Ascending aorta (tissue), 2 donors: ENCODE measurements at regions not wholly inside any gene's neighbourhood (a gene's known extent, or its start where the extent isn't known, plus 50 kb on each side); places are given as distances from the start of the nearest gene placed in this dataset.
"Not testable (repeated sequence)": the region's sequence is repeated elsewhere in the genome, so short reads cannot be mapped to it uniquely, and the experiment has no call there.

Experiments used
- DNase-seq, 2 donors: peaks; one replicate each; pipeline ENCODE4 v3.0.0-alpha.2; 2019; ENCODE audit warnings: low spot score in 2 of 2
- H3K27ac ChIP-seq, 2 donors: fragments of 200-600 bp; sonication (generic); one replicate each; pipeline ENCODE4 v1.5.1; 2016 to 2017; ENCODE audit warnings: mild to moderate bottlenecking in 1 of 2
- H3K27me3 ChIP-seq: fragments of 200-600 bp; sonication (generic); one replicate; pipeline ENCODE4 v1.5.1; 2017
- H3K36me3 ChIP-seq, 2 donors: fragments of 200-600 bp; sonication (generic); one replicate each; pipeline ENCODE4 v1.5.1; 2016
- H3K4me1 ChIP-seq, 2 donors: fragments of 200-600 bp; sonication (generic); one replicate each; pipeline ENCODE4 v1.5.1; 2016 to 2017; ENCODE audit warnings: mild to moderate bottlenecking in 1 of 2
- H3K4me3 ChIP-seq, 2 donors: fragments of 200-600 bp; sonication (generic); one replicate each; pipeline ENCODE4 v1.5.1; 2016 to 2017; ENCODE audit warnings: mild to moderate bottlenecking in 1 of 2
- H3K9me3 ChIP-seq, 2 donors: fragments of 200-600 bp; sonication (generic); one replicate each; pipeline ENCODE4 v1.5.1; 2016
- CTCF ChIP-seq, 3 experiments: fragments of 200-600 bp in 2 of 3; fragments of 450-650 bp in 1 of 3; sonication (generic) in 2 of 3; IDR thresholded peaks; one replicate each; pipeline ENCODE4 v1.5.1; 2016 to 2019; ENCODE audit warnings: antibody characterized with exemption in 3 of 3, mild to moderate bottlenecking in 1 of 3, moderate library complexity in 1 of 3
- intact Hi-C: fragments of 100-400 bp; cut with DNase I; formaldehyde crosslinking; loops from one replicate; pipeline ENCODE4 v1.15.1; 2023

- no peaks in the 10 kb centered on the region for H3K36me3 ChIP-seq
- H3K4me1 ChIP-seq, result no peaks in the 10 kb centered on the region
- no peaks in the 10 kb centered on the region for H3K9me3 ChIP-seq
- no peak for DNase-seq
- intact Hi-C loops, result no loop called here
- TF ChIP-seq CTCF (IDR thresholded peaks at IDR 0.05), result no peak
- H3K27ac ChIP-seq, result no peak overlapping the region
- H3K4me3 ChIP-seq, result no peak overlapping the region
- no peaks in the 10 kb centered on the region for H3K27me3 ChIP-seq
Measured at GRCh38 chr4:179151770-179152169, 1709.5 kb upstream of the AGA start.

- intact Hi-C loops, result no loop called here
- DNase-seq, result no peak
Measured at GRCh38 chr4:179163147-179163546, 1720.9 kb upstream of the AGA start.

GRCh38 chr4:179164267-179164999, 1722.2 kb upstream of the AGA start:
- DNase-seq, result no peak
- intact Hi-C loops, result no loop called here
- no peak overlapping the region for H3K4me3 ChIP-seq
- H3K4me1 ChIP-seq, result no peaks in the 10 kb centered on the region
- no peak for TF ChIP-seq CTCF (IDR thresholded peaks at IDR 0.05)
- H3K27me3 ChIP-seq, result no peaks in the 10 kb centered on the region
- no peaks in the 10 kb centered on the region for H3K36me3 ChIP-seq
- no peaks in the 10 kb centered on the region for H3K9me3 ChIP-seq
- H3K27ac ChIP-seq, result no peak overlapping the region

More at GRCh38 chr4:179163147-179163546, 1720.9 kb upstream of the AGA start:
- no peak for TF ChIP-seq CTCF (IDR thresholded peaks at IDR 0.05)
- Histone ChIP-seq H3K4me3 (no peak overlapping the region), H3K36me3 (no peaks in the 10 kb centered on the region), H3K4me1 (no peaks in the 10 kb centered on the region), H3K27ac (no peak overlapping the region), H3K27me3 (no peaks in the 10 kb centered on the region), H3K9me3 (no peaks in the 10 kb centered on the region)

GRCh38 chr4:179165000-179165738, 1722.9 kb upstream of the AGA start:
- DNase-seq, result no peak
- Histone ChIP-seq H3K36me3 (no peaks in the 10 kb centered on the region), H3K4me1 (no peaks in the 10 kb centered on the region), H3K27ac (no peak overlapping the region), H3K4me3 (no peak overlapping the region), H3K27me3 (no peaks in the 10 kb centered on the region), H3K9me3 (no peaks in the 10 kb centered on the region)
- intact Hi-C loops, result no loop called here
- no peak for TF ChIP-seq CTCF (IDR thresholded peaks at IDR 0.05)

- H3K36me3 ChIP-seq, result no peaks in the 10 kb centered on the region
- no peaks in the 10 kb centered on the region for H3K9me3 ChIP-seq
- no peaks in the 10 kb centered on the region for H3K4me1 ChIP-seq
- no peak for TF ChIP-seq CTCF (IDR thresholded peaks at IDR 0.05)
- intact Hi-C loops, result no loop called here
- H3K4me3 ChIP-seq, result no peak overlapping the region
- no peak overlapping the region for H3K27ac ChIP-seq
- no peaks in the 10 kb centered on the region for H3K27me3 ChIP-seq
- DNase-seq, result no peak
Measured at GRCh38 chr4:179165862-179166261, 1723.6 kb upstream of the AGA start.

GRCh38 chr4:179170308-179170707, 1728.1 kb upstream of the AGA start:
- DNase-seq, intact Hi-C loops, H3K9me3 ChIP-seq, H3K36me3 ChIP-seq, H3K4me1 ChIP-seq, H3K27ac ChIP-seq, H3K27me3 ChIP-seq, H3K4me3 ChIP-seq: not testable (repeated sequence)
